Esophagus muscularis mucosa (tissue), 4 donors: ENCODE measurements at regions not wholly inside any gene's neighbourhood (a gene's known extent, or its start where the extent isn't known, plus 50 kb on each side); places are given as distances from the start of the nearest gene placed in this dataset.

Experiments used
- EP300 ChIP-seq: sonication (generic); formaldehyde crosslinking; IDR thresholded peaks from one replicate; pipeline ENCODE4 v1.6.1; 2017; ENCODE audit warnings: antibody characterized with exemption
- POLR2A ChIP-seq: fragments of 450-650 bp; IDR thresholded peaks from one replicate; pipeline ENCODE4 v1.6.1; 2017; ENCODE audit warnings: antibody characterized with exemption, moderate library complexity, mild to moderate bottlenecking, low read depth
- POLR2AphosphoS5 ChIP-seq, 2 donors: sonication (generic); formaldehyde crosslinking; IDR thresholded peaks; one replicate each; pipeline ENCODE4 v1.6.1; 2017; ENCODE audit warnings: antibody characterized with exemption in 2 of 2
- TF ChIP-seq, protein P1 (sequence below), 3 experiments: fragments of 200-600 bp in 2 of 3; fragments of 450-650 bp in 1 of 3; sonication (generic) in 2 of 3; IDR thresholded peaks; one replicate each; pipeline ENCODE4 v1.5.1; 2017 to 2019; ENCODE audit warnings: antibody characterized with exemption in 3 of 3, mild to moderate bottlenecking in 2 of 3, moderate library complexity in 1 of 3

DNA sequence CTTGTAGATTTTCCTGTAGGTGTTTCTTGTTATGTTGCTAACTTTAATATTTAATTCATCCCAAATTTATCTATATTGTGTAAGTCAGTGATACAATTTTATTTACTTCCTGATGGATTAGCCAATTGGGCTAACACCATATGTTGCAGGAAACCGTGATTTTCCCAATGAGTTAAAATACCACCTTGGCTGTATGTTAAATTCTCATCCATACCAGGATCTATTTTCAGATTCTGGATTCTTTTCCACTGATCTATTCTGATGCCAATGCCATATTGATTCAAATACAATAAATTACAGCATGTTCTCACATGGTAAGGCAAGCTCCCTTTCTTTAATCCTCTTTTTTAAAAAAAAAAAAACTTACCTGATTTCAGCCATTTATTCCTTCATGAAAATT is 85.8 kb upstream of the DNAJC10 start:
- TF ChIP-seq, protein P1, sequence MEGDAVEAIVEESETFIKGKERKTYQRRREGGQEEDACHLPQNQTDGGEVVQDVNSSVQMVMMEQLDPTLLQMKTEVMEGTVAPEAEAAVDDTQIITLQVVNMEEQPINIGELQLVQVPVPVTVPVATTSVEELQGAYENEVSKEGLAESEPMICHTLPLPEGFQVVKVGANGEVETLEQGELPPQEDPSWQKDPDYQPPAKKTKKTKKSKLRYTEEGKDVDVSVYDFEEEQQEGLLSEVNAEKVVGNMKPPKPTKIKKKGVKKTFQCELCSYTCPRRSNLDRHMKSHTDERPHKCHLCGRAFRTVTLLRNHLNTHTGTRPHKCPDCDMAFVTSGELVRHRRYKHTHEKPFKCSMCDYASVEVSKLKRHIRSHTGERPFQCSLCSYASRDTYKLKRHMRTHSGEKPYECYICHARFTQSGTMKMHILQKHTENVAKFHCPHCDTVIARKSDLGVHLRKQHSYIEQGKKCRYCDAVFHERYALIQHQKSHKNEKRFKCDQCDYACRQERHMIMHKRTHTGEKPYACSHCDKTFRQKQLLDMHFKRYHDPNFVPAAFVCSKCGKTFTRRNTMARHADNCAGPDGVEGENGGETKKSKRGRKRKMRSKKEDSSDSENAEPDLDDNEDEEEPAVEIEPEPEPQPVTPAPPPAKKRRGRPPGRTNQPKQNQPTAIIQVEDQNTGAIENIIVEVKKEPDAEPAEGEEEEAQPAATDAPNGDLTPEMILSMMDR (IDR thresholded peaks at IDR 0.05), result no peak
- no peak for TF ChIP-seq EP300
- TF ChIP-seq POLR2A, result no peak
- no peak for TF ChIP-seq POLR2AphosphoS5 (IDR thresholded peaks at IDR 0.05)
